Skeletal muscle satellite cell (primary cell): ENCODE measurements at regions not wholly inside any gene's neighbourhood (a gene's known extent, or its start where the extent isn't known, plus 50 kb on each side); places are given as distances from the start of the nearest gene placed in this dataset.

Experiments
- H3K27me3 ChIP-seq: 2 replicates; pipeline ENCODE4 v1.7.0; 2013; ENCODE audit warnings: low read length; ENCODE audit not compliant: control insufficient read depth, insufficient read depth
- H3K36me3 ChIP-seq: 2 replicates; pipeline ENCODE4 v1.7.0; 2013; ENCODE audit warnings: mild to moderate bottlenecking, control low read depth, low read length; ENCODE audit not compliant: insufficient read depth
- H3K4me1 ChIP-seq: 2 replicates; pipeline ENCODE4 v1.7.0; 2013; ENCODE audit warnings: low read length; ENCODE audit not compliant: control insufficient read depth, insufficient read depth
- H3K4me2 ChIP-seq: 2 replicates; pipeline ENCODE4 v1.7.0; 2013; ENCODE audit warnings: mild to moderate bottlenecking, low read length
- H3K4me3 ChIP-seq: 2 replicates; pipeline ENCODE4 v1.7.0; 2013; ENCODE audit warnings: low read length
- H3K9ac ChIP-seq: 2 replicates; pipeline ENCODE4 v1.7.0; 2013; ENCODE audit warnings: mild to moderate bottlenecking, low read depth, low read length, moderate library complexity
- H3K9me3 ChIP-seq: replicated peaks from 2 replicates; pipeline ENCODE4 v1.7.0; 2013; ENCODE audit warnings: mild to moderate bottlenecking, control low read depth, low read length

- H3K4me2 ChIP-seq: no peak overlapping the region
Measured at GRCh38 chr5:58025809-58026208, 434.1 kb downstream of the PLK2 start.

GRCh38 chr5:58024151-58024550 is 435.7 kb downstream of the PLK2 start:
- Histone ChIP-seq H3K9ac (no peak overlapping the region), H3K4me3 (no peak overlapping the region), H3K36me3 (no peaks in the 10 kb centered on the region), H3K4me1 (peaks cover 3% of the 10 kb centered on the region), H3K27me3 (no peaks in the 10 kb centered on the region), H3K9me3 (no peaks in the 10 kb centered on the region), H3K4me2 (no peak overlapping the region)

More at GRCh38 chr5:58025809-58026208, 434.1 kb downstream of the PLK2 start:
- no peaks in the 10 kb centered on the region for H3K4me1 ChIP-seq
- no peak overlapping the region for H3K4me3 ChIP-seq
- H3K36me3 ChIP-seq: no peaks in the 10 kb centered on the region
- H3K9me3 ChIP-seq: no peaks in the 10 kb centered on the region
- no peak overlapping the region for H3K9ac ChIP-seq
- H3K27me3 ChIP-seq: no peaks in the 10 kb centered on the region

- Histone ChIP-seq H3K9ac (no peak overlapping the region), H3K36me3 (no peaks in the 10 kb centered on the region), H3K27me3 (no peaks in the 10 kb centered on the region), H3K4me3 (no peak overlapping the region), H3K9me3 (no peaks in the 10 kb centered on the region), H3K4me2 (no peak overlapping the region), H3K4me1 (peaks cover 3% of the 10 kb centered on the region)
Measured at GRCh38 chr5:58022055-58022454, 437.8 kb downstream of the PLK2 start.

GRCh38 chr5:58021466-58021865 is 438.4 kb downstream of the PLK2 start:
- Histone ChIP-seq H3K4me1 (peaks cover 3% of the 10 kb centered on the region), H3K4me3 (no peak overlapping the region), H3K4me2 (no peak overlapping the region), H3K27me3 (no peaks in the 10 kb centered on the region), H3K9me3 (no peaks in the 10 kb centered on the region), H3K36me3 (no peaks in the 10 kb centered on the region), H3K9ac (no peak overlapping the region)

GRCh38 chr5:58019614-58020013 is 440.3 kb downstream of the PLK2 start:
- Histone ChIP-seq H3K36me3 (no peaks in the 10 kb centered on the region), H3K27me3 (no peaks in the 10 kb centered on the region), H3K4me1 (peaks cover 3% of the 10 kb centered on the region), H3K9me3 (no peaks in the 10 kb centered on the region), H3K9ac (no peak overlapping the region), H3K4me2 (no peak overlapping the region), H3K4me3 (no peak overlapping the region)

- Histone ChIP-seq H3K4me2 (no peak overlapping the region), H3K9ac (no peak overlapping the region), H3K4me3 (no peak overlapping the region), H3K27me3 (no peaks in the 10 kb centered on the region), H3K9me3 (no peaks in the 10 kb centered on the region), H3K36me3 (no peaks in the 10 kb centered on the region), H3K4me1 (peaks cover 3% of the 10 kb centered on the region)
Measured at GRCh38 chr5:58018016-58018415, 441.9 kb downstream of the PLK2 start.

GRCh38 chr5:58016877-58017276 is 443.0 kb downstream of the PLK2 start:
- Histone ChIP-seq H3K4me3 (no peak overlapping the region), H3K9me3 (no peaks in the 10 kb centered on the region), H3K36me3 (no peaks in the 10 kb centered on the region), H3K27me3 (no peaks in the 10 kb centered on the region), H3K4me2 (no peak overlapping the region), H3K9ac (no peak overlapping the region), H3K4me1 (peaks cover 3% of the 10 kb centered on the region)

- Histone ChIP-seq H3K4me1 (peaks cover 3% of the 10 kb centered on the region), H3K9ac (no peak overlapping the region), H3K4me2 (no peak overlapping the region), H3K36me3 (no peaks in the 10 kb centered on the region), H3K27me3 (no peaks in the 10 kb centered on the region), H3K4me3 (no peak overlapping the region), H3K9me3 (no peaks in the 10 kb centered on the region)
Measured at GRCh38 chr5:58016358-58016757, 443.5 kb downstream of the PLK2 start.

- Histone ChIP-seq H3K27me3 (no peaks in the 10 kb centered on the region), H3K4me2 (no peak overlapping the region), H3K9me3 (no peaks in the 10 kb centered on the region), H3K4me1 (peaks cover 3% of the 10 kb centered on the region), H3K36me3 (no peaks in the 10 kb centered on the region), H3K4me3 (no peak overlapping the region), H3K9ac (no peak overlapping the region)
Measured at GRCh38 chr5:58015175-58015574, 444.7 kb downstream of the PLK2 start.

GRCh38 chr5:58013542-58014258 is 446.2 kb downstream of the PLK2 start:
- Histone ChIP-seq H3K4me3 (no peak overlapping the region), H3K27me3 (no peaks in the 10 kb centered on the region), H3K4me1 (no peaks in the 10 kb centered on the region), H3K9me3 (no peaks in the 10 kb centered on the region), H3K36me3 (no peaks in the 10 kb centered on the region), H3K4me2 (no peak overlapping the region), H3K9ac (no peak overlapping the region)

GRCh38 chr5:58012801-58013315 is 447.0 kb downstream of the PLK2 start:
- H3K9me3 ChIP-seq: no peaks in the 10 kb centered on the region
- no peak overlapping the region for H3K4me2 ChIP-seq
- no peaks in the 10 kb centered on the region for H3K36me3 ChIP-seq
- H3K27me3 ChIP-seq: no peaks in the 10 kb centered on the region
- H3K9ac ChIP-seq: no peak overlapping the region
- H3K4me3 ChIP-seq: no peak overlapping the region
- H3K4me1 ChIP-seq: no peaks in the 10 kb centered on the region

GRCh38 chr5:58012102-58012501 is 447.8 kb downstream of the PLK2 start:
- no peaks in the 10 kb centered on the region for H3K4me1 ChIP-seq
- H3K4me2 ChIP-seq: no peak overlapping the region
- H3K4me3 ChIP-seq: no peak overlapping the region
- H3K36me3 ChIP-seq: no peaks in the 10 kb centered on the region
- H3K9ac ChIP-seq: no peak overlapping the region
- H3K9me3 ChIP-seq: no peaks in the 10 kb centered on the region
- H3K27me3 ChIP-seq: no peaks in the 10 kb centered on the region
